H7 (cell line): ENCODE measurements at regions not wholly inside any gene's neighbourhood (a gene's known extent, or its start where the extent isn't known, plus 50 kb on each side); places are given as distances from the start of the nearest gene placed in this dataset.

Experiments used
- DNase-seq: peaks from one replicate; pipeline ENCODE4 v3.0.0; 2012
- H3K27me3 ChIP-seq: 2 replicates; pipeline ENCODE4 v1.6.0; 2011; ENCODE audit warnings: mild to moderate bottlenecking, low read length; ENCODE audit not compliant: control insufficient read depth, insufficient read depth
- H3K36me3 ChIP-seq: replicated peaks from 2 replicates; pipeline ENCODE4 v1.5.1; 2011; ENCODE audit warnings: low read length; ENCODE audit not compliant: control insufficient read depth, insufficient read depth
- H3K4me3 ChIP-seq: 2 replicates; pipeline ENCODE4 v1.5.1; 2011; ENCODE audit warnings: low read depth, mild to moderate bottlenecking, control low read depth, low read length, moderate library complexity; ENCODE audit not compliant: insufficient read depth

DNA sequence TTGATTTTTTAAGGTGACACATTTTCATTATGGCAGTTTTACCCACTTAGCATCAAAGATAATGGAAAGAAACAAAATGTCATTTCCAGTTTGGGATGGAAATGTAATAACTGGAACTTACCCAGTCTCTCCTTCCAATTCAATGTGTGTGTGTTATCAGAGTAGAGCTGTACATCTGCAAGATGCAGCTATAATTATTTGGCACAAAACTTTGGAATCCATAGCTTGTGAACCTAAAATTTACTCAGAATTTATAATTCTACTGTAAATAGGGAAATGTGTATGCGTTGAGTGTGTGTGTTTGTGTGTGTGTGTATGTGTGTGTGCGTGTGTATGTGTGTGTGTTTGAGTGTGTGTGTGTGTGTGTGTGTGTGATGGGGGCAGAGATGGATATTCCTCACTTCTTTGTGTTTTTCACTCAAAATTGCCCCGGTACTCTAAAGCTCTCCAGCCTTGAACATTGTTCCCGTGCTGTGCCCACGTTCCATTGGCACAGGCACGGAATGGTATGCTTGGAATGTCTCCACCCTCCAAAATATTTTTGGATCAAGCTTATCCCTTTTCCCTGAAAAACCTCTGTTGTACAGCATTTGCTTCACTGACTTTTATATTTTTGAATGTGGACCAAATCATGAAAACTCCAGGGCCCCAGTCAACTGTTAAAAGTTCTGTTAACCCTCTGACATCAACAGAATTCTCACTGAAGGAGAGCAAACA lies 150.2 kb upstream of the BMP4 start:
- Histone ChIP-seq H3K4me3 (no peak overlapping the region), H3K36me3 (no peaks in the 10 kb centered on the region), H3K27me3 (no peaks in the 10 kb centered on the region)
- no peak for DNase-seq

DNA sequence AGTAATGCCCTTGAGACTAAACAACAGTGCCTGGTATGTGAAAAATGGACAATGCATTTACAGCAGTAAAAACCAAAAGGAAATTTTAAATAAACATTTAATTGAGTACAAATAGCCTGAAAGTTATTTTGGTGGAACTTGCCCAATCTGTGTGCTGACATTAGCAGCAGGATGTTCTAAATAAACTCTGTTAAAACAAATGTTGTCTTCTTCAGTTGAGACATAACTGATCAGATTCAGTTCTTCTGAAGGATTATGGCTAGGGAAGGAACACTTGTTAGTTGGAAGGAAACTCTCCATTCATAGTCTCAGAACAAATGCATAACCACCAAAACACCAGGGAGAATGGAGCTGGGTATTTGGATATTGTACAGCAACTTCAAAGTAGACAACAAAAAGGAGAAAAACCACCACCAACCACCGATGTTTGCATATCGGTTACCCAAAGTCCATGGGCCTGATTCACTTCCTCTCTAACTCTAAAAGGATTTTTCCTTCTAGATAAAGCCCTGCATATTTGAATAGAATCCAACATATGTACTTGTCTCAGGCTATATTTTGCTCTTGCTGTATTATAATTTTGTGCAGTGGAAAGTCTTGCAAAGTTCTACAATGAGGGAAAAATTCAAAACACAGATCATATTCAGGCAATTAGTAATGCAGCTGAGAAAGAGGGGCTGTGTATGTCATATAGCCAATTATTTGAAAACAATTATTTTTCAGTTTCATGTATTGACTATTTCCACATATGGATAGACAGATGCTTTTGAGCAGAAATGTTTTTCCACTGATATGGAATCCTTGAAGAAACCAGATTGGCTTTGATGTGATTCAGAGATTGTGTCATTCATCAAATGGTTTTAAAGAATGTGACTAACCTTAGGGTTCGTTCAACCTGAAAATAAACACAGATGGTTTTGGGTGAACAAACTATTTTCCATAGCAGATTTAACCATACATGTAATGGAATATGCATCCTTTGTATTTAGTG lies 152.2 kb upstream of the BMP4 start:
- no peaks in the 10 kb centered on the region for H3K36me3 ChIP-seq
- H3K4me3 ChIP-seq: no peak overlapping the region
- no peaks in the 10 kb centered on the region for H3K27me3 ChIP-seq
- no peak for DNase-seq

DNA sequence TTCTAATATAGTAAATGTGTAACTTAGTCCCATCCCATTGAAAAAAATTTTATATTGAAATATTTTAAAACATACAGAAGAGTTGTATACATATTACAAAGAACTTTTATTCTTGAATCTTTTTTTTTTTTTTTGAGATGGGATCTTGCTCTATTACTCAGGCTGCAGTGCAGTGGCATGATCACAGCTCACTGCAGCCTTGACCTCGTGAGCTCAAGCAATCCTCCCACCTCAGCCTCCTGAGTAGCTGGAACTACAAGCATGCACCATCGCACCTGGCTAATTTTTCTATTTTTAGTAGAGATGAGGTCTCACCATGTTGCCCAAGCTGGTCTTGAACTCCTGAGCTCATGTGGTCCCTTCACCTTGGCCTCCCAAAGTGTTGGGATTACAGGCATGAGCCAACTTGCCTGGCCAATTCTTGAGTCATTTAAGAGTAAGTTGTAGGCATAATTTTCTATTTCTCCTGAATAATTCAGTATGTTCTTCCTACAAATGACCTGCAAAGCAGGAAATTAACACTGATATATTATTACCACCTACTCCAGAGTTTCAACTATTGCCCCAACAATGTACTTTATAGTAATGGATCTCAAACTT lies 153.0 kb upstream of the BMP4 start:
- H3K36me3 ChIP-seq: no peaks in the 10 kb centered on the region
- H3K4me3 ChIP-seq: no peak overlapping the region
- no peaks in the 10 kb centered on the region for H3K27me3 ChIP-seq
- no peak for DNase-seq

DNA sequence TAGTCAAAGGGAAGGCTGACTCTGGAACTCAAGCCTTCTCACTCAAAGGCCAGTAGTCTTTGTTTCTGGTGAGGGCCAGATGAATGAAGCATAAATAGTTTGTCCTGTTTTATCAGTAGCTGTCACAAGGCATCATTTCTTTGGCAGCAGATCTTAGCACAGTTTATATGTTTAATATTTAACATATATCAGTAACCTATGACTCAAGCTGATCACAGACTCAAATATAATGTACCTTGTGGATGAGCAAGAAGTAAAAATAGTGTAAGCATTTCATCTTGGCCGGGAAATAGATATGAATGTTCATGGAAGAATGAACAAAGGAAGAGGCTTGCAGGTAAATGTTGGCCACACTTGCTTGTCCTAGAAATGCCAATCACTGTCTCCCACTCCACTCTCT lies 158.3 kb upstream of the BMP4 start:
- Histone ChIP-seq H3K36me3 (no peaks in the 10 kb centered on the region), H3K27me3 (no peaks in the 10 kb centered on the region), H3K4me3 (no peak overlapping the region)
- DNase-seq: no peak

DNA sequence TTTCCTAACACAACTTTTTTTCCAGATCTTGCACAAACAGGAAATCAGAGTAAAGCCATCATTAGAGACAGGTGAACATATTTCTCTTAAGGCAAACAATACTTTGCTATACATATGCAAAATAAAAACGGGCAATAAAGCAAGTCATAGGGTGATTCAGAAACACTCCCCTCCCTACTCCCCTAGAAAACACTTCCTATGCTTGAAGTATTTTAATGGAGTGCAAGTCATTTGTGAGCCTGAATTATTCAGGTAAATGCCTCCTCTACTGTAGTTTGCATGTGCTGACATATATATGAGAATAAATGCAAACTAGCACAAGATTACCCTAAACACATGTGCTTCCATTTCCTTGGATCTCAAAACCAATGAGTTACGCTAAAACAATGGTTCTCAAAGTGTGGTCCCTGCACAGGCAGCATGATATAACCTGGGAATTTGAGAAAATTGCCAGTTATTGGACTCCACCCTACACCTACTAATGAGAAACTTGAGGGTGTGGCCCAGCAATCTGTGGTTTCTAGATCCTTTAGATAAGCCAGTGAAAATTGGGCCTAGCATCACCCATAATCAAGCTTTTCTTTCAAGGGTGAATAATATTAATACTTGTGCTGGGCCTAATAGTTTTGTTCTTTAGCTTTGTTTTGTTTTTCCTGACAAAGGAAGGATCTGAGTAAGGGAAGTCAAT lies 159.7 kb upstream of the BMP4 start:
- Histone ChIP-seq H3K4me3 (no peak overlapping the region), H3K27me3 (no peaks in the 10 kb centered on the region), H3K36me3 (no peaks in the 10 kb centered on the region)
- DNase-seq: no peak

DNA sequence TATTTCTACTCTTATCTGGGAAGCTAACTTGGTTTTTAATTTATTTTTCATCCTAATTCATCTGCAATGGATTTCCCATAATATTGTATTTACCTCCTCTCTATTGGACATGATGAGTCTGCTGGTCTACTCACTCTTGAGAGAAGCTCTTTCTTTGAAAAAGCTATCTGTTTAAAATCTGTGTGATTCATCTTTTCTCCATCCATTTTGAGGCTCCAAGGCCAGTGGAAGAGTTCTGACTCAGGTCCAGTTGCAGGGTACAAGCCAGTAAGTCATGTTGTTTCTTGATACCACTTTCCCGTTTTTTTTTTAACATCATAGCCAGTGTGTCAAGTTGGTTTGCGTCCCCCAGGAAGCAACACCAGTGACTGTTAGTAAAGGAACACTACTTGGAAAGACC lies 160.3 kb upstream of the BMP4 start:
- no peak for DNase-seq
- no peak overlapping the region for H3K4me3 ChIP-seq
- no peaks in the 10 kb centered on the region for H3K36me3 ChIP-seq
- H3K27me3 ChIP-seq: no peaks in the 10 kb centered on the region

DNA sequence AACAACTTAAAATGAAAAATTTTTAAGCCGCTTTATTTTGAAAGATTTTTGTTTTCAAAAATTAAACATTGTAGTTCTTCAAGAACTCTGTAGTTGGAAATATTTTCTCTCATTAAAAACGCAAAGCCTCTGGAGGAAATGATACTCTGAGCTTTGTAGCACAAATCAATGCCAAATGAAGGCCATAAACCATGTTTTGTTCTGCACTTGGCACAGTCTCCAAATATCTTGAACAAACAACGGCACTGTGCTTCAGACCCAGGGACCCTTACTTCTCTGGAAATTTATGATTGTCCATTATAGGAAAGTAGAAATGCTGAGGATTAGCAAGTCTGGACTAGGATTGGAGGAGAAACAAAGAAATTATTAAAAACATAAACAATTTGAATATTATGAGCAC lies 160.8 kb upstream of the BMP4 start:
- no peak for DNase-seq
- H3K36me3 ChIP-seq: no peaks in the 10 kb centered on the region
- H3K4me3 ChIP-seq: no peak overlapping the region
- no peaks in the 10 kb centered on the region for H3K27me3 ChIP-seq

DNA sequence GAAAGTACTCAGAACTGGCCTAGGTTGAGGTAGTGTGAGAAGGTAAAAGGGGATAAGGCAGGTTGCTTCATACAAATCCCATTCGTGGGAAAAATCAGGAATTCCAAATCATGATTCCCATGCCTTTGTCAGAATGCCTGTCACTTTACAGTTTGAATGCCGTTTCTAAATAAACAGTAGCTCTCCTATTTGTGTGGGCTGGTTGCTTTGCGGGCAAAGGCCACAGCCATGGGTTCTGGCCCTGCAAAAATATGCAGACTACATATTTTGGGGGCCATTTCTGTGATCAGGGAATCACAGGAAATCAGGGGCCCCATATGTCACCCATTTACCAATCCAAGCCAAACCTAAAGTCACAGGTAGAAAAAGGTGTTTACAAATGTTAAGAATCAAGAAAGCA lies 161.3 kb upstream of the BMP4 start:
- no peak for DNase-seq

DNA sequence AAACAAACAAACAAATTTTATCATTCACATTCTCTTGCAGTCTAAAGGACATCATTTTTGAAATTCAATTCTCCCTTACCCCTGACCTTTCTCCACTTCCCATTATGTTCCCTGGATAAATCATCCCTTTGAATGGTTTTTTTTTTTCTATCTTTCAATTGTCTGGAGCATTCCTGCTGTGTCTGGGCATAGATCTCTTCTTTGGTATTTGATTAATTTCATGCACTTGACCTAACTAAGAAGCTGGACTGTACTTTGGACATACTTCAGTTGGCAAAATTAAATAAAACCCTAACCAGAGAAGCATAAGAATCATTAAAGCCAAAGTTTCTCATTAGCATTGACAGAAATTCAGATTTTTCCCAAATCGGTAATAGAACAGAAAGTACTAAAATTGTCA lies 163.6 kb upstream of the BMP4 start:
- Histone ChIP-seq H3K4me3 (no peak overlapping the region), H3K27me3 (no peaks in the 10 kb centered on the region), H3K36me3 (no peaks in the 10 kb centered on the region)
- no peak for DNase-seq

More for the DNA sequence above, 161.3 kb upstream of the BMP4 start:
- no peaks in the 10 kb centered on the region for H3K27me3 ChIP-seq
- no peaks in the 10 kb centered on the region for H3K36me3 ChIP-seq
- H3K4me3 ChIP-seq: no peak overlapping the region

DNA sequence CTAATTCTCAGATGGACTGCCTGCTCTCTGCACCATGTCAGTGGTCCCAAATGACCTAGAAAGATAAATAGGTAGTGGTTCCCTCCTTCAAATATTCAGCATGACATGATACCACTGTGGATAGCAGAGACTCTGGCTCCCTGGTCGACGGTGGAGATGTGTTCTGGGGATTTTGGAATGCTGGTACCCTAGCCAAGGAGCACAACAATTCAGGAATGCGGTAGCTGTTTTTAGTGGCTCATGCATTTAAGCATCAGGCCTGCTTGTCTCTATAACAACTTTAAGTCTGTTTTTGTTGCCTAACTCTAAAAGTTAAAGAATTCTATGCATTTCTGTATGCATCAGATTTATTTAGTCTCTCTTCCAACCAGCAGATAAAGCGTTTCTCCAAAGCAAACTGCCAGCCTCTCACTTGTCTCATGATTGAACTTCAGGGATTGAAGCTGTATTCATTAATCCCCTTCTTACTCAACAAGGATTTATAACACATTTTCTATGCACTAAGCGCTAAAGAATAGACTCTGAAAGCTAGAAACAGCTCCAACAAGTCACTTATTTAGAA lies 164.9 kb upstream of the BMP4 start:
- no peak overlapping the region for H3K4me3 ChIP-seq
- H3K36me3 ChIP-seq: no peaks in the 10 kb centered on the region
- no peak for DNase-seq
- H3K27me3 ChIP-seq: no peaks in the 10 kb centered on the region

DNA sequence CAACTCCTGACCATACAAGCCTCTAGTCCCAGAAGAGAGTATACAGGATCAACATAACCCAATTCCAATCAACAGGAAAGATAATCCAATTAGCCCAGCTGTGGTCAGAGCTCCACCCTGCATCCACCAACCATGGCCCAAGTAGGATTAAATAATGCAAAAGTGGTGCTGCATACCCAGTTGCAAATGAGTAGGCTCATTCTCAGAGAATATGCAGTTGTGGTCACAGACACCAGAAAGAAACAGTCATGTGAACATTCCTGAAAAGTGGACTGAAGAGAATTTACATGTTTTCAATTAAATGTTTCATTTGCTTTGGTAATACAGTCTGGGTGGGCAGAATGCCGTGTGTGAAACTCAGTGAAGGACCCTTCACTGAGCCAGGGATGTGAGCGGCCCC lies 167.2 kb upstream of the BMP4 start:
- DNase-seq: no peak

DNA sequence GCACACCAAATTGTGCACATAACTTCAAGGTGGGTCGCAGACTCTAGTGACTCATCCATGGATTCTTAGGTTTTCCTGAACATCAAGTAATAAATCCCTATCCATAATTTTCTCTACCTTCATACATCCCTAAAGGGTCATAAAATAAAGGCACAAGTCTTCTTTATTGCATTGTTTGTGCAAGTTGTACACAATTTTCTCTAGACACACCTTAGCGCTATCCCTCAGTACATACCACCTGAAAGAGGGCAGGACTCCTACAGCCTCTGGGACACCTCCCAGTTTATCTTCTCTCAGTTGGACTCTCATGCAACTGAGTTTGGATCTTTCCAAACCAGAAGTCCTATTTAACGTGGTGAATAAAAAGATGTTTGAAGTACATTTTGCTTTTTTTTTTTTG lies 168.5 kb upstream of the BMP4 start:
- Histone ChIP-seq H3K4me3 (no peak overlapping the region), H3K27me3 (no peaks in the 10 kb centered on the region), H3K36me3 (no peaks in the 10 kb centered on the region)
- no peak for DNase-seq

More for the DNA sequence above, 167.2 kb upstream of the BMP4 start:
- Histone ChIP-seq H3K4me3 (no peak overlapping the region), H3K36me3 (no peaks in the 10 kb centered on the region), H3K27me3 (no peaks in the 10 kb centered on the region)

DNA sequence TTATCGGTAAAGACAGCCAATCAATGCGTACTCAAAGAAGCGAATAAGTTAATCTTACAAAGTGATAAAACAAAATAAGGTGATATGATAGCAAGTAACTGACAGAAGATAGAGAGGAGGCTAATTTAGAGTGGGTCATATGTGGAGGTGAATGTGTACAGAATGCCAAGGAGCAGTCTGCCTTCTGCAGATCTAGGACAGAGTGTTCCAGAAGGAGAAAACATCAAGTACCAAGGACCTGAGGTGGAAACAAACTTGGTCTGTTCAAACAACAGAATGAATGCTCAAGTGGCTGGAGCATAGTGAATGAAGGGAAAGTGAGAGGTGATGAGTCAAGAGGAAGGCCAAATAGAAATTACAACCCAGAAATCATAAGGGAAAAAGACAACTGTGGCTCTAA lies 170.3 kb upstream of the BMP4 start:
- no peaks in the 10 kb centered on the region for H3K36me3 ChIP-seq
- no peaks in the 10 kb centered on the region for H3K27me3 ChIP-seq
- no peak for DNase-seq
- H3K4me3 ChIP-seq: no peak overlapping the region

DNA sequence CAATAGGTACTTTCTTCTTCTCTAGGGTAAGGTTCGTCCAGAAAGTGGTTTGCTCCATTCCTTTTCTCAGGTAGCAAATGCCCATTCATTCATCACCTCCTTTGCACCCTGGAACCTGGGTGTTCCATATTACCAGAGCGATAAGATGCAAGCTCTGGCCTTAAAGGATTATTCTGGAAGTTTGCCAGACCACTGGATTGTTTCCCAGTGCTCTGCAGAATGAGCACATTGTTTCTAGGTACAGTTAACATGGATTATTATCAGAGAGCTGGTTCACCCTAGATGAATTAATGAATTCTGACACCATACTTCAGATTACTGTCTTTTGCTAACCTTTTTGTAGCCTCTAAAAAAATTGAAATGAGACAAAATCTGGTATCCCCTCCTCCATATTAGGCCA lies 170.9 kb upstream of the BMP4 start:
- DNase-seq: no peak
- H3K27me3 ChIP-seq: no peaks in the 10 kb centered on the region
- H3K36me3 ChIP-seq: no peaks in the 10 kb centered on the region
- H3K4me3 ChIP-seq: no peak overlapping the region
